HuH-7.5 (cell line): ENCODE measurements at regions not wholly inside any gene's neighbourhood (a gene's known extent, or its start where the extent isn't known, plus 50 kb on each side); places are given as distances from the start of the nearest gene placed in this dataset.
A peak's percentile ranks its signal among the peaks of the same experiment; 100 is the strongest.
"Not testable (repeated sequence)": the region's sequence is repeated elsewhere in the genome, so short reads cannot be mapped to it uniquely, and the experiment has no call there.

Experiments used
- DNase-seq: peaks from one replicate; pipeline ENCODE4 v3.0.0; 2011; ENCODE audit warnings: low spot score

DNA sequence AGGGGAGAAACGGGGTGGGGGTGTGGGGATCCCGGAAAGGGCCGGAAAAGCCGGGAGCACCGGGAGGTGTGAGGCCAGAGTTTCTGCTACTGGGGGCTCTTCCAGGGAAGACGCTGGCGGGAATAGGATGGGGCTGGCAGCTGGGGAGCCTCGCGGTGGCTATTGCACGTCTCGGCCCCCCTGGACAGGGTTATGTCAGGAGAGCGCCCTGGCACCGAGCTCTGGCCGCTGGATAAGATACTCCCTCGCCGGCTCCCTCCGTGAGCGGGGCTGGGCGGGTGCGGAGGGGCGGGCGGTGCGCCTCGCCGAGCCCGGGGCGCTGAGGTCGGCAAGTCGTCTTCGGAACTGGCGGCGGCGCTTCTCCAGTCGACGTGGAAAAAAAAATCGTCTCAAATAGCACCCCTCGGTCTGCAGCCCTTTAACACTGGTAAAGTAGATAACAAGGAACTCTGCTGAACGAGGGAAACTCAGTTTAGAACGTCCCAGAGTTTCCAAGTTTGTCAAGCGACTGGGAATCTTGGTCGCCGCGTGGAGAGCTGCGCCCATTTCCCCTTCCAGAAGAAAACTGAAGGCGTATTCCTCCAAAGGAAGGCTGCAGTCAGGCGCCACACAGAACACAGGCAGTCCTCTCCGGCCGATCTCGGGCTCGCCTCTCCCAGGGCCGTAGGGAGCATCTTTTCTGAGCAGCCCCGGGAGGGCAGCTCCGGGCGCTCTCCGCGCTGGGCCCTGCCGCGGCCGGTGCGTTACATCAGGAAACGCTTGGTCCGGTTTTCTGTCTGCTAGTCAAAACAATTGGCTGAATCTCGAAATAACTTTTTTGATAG, 115.1 kb downstream of the KCNRG start:
- peak; percentile 65 for DNase-seq

DNA sequence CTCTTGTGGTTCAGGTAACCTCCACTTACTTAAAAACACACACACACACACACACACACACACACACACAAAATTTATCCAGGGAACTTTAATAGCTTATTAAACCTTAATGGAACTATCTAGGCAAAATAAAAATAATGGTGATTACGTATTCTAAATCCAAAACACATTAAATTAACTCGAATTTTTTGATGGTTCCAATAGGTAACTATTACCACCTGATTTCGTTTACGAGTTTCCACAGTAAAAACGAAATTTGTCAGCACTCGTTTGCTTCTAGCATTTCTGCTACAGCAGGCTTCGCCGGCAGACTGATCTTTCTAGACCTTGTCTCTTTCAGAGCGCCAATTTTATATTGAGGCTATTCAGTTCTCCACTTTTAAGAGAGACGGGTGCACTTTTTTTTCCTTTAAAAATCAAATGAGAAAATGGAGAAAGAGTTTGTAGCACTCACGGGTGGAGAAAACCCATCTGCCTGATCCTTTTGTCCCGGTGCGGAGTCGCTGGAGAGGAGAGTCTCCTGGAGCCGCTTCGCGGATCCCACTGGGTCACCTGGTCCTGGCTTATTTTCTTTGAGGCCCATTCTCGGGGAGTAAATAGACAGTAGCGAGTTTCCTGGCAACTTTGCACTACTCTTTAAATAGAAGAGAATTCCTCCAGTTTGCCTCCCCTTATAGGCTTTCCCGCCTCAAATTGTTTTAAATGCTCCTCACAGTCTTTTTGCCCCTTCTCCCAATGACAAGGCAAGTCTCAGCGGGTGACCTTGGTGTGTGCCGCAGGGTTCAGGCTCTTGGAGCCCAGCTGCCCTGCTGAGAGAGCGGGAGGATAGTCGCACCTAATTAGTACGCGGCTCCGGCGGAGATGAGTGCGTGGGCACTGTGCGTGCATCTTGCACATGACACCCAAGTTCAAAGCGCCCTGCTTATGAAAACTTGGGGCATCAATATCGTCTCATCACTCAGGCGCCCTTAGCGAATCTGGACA, 117.0 kb downstream of the KCNRG start:
- no peak for DNase-seq

DNA sequence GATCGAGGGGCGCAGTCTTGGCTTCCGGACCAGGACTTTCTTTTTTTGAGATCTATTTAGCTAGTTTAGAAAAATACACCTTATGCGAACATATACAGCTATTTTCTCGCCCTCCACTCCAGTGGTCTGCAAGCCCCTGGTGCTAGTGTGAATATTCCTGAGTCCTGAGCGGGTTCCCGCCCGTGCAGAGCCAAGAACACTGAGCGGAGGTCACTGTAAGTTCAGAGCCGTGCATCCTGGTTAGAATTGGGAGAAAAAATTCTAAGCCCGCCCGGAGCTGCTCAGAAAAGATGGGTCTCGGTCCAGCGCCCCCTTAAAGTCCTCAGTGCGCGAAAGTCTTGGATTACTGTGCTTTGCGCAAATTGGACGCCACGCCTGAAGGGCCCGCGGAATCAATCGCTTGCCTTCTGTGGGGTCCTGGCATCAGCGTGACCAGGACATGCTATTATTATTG, 117.7 kb downstream of the KCNRG start:
- no peak for DNase-seq

DNA sequence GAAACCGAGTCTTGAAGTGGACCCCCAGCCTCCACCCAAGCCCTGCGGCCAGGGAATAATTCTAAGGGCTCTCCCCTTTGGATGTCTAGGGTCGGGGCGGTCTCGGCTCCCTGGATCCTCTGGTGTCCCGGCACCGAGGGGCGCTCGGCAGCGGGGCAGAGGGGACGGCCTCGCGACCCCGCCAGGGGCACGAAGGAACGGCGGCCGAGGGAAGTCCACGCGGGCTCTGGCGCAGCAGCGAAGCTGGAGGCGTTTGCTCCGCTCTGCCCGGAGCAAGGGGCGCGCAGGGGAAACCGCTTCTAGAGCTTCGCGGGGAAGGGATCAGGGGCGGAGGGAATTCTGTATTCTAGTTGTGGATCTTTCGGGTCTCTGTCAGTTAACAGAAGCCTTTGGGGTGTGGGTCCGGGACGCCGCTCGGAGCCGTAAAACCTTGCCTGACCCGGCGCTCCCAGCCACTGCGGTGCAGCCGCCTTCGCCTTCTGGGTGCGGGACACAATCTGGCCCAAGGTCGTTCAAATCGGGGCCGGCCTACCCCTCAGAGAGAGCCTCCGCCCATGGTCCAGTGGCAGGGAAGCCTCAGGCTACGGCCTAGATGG, 118.2 kb downstream of the KCNRG start:
- DNase-seq, result no peak

DNA sequence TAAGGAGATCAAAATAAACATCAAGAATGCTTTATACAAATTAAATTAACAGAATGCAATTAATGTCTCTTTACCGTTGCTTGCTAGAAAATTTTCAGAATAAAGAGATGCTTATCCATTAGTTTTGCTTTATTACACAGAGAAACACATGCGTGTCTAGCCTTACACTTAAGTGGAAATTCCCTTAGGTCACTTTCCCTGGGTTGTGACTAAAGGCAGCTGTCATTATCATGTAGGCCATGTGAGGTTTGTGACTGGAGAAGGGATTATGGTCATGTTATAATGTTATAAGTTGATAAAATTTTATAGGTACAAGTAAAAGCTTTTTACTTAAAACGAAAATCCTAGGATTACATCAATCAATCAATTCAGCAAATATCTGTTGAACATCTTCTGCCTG, 121.0 kb downstream of the KCNRG start:
- DNase-seq, result no peak

DNA sequence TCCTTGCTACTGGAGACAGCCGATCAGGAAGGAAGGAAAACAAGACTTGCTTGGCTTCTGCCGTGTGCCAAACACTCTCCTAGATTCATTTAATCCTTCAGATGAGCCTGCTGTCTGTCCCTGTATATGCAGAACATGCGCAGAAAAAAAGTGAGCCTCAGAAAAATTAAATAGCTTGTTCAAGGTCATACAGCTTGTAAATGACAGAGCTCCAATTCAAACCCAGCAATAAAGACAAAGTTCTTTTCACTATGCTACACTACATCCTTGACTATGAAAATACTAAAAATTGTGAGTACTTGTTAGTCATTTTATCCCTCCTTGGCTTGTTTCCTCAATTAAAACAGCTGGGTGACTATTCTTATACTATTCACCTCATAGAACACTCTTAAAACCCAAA, 121.4 kb downstream of the KCNRG start:
- DNase-seq, result no peak

DNA sequence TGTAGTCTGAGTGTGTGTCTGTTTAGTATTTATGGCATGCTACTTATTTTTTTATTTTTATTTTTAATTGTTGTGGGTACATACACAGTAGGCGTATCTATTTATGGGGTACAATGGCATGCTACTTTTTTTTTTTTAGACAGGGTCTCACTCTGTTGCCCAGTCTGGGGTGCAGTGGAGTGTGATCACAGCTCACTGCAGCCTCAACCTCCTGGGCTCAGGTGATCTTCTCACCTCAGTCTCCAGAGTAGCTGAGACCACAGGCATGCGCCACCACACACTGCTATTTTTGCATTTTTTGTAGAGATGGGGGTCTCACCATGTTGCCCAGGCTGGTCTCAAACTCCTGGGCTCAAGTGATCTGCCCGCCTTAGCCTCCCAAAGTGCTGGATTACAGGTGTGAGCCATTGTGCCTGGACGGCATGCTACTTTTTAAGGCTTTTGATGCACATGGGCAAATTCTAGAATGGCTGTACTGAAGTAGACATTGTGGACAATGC, 124.2 kb downstream of the KCNRG start:
- DNase-seq, result not testable (repeated sequence)

DNA sequence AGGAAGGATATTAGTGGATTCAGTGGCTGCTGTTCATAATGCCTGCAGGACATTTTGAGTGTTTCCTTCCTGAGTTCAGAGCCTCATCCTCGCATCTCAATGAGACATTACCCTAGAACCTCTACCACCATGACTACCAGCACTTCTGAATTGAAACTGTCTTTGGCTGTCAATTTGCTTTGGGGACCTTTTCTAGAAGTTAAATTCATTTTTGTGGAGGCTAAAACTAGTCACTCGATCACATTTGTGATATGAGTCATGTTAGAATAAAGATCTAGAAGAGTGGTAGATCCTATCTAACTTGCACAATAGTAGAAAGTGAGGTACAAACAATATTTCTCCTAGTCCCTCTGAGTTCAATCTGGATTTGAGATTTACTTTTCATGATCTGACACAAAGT, 124.9 kb downstream of the KCNRG start:
- DNase-seq, result no peak

DNA sequence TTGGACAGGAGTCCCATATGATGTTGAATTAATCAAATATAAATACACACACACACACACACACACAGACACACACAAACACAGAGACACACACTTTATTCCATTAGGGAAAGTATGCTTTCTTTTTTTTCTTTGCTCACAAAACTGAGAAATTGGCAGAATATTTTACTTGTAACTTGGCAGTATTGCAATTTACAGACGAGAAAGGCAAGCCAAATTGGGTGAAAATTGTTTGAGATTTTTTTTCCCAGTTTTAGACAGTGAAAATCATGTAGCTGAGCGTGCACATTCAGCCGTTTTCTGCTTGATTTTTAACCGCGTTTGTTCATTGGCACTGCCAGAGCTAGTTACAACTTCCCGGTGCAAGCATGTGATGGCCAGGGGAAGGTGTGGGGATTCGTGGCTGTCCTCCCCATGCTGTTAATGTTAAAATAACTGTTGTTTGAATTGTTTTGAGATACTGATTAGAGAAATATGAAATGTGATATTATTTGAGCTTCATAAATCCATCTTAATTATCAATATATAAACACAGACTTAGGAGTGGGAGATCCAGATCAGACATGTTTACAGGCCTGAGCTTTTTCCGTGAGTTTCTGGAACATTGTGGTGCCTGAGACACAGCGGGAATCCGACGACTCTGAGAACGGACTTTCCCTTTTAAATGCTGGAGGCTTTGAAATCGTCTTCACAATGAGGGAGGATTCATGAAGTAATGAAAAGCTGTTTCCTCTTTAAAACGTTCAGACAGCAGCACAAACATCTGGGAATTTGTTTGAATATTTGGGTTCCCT, 125.5 kb downstream of the KCNRG start:
- DNase-seq, result no peak

DNA sequence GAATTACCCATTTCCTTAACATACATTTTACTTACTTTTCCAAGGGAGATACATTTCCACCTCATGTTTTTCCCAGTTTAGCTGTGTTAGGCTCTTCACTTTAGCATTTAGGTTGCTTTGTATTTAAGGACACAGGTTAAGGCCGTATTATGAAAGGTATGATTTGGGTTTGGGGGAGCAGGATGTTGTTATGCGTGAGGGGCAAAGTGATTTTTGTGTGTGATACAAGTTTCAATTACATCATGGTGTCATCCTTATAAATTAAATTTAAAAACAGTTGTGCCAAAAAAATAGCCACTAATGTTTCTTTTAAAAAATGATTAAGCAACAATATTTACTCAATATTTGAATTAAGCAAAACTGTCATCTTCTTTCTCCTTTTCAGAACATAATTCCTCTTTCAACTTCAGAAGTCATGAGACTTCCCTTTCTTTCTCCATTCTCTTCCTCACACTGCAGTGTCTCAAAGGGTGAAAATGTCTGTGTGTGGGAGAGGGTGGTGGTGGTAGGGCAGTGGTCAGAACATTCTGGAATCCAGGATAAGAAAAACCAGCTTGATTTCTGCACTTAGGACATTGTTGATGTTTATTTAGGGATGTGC, 126.2 kb downstream of the KCNRG start:
- DNase-seq, result no peak

DNA sequence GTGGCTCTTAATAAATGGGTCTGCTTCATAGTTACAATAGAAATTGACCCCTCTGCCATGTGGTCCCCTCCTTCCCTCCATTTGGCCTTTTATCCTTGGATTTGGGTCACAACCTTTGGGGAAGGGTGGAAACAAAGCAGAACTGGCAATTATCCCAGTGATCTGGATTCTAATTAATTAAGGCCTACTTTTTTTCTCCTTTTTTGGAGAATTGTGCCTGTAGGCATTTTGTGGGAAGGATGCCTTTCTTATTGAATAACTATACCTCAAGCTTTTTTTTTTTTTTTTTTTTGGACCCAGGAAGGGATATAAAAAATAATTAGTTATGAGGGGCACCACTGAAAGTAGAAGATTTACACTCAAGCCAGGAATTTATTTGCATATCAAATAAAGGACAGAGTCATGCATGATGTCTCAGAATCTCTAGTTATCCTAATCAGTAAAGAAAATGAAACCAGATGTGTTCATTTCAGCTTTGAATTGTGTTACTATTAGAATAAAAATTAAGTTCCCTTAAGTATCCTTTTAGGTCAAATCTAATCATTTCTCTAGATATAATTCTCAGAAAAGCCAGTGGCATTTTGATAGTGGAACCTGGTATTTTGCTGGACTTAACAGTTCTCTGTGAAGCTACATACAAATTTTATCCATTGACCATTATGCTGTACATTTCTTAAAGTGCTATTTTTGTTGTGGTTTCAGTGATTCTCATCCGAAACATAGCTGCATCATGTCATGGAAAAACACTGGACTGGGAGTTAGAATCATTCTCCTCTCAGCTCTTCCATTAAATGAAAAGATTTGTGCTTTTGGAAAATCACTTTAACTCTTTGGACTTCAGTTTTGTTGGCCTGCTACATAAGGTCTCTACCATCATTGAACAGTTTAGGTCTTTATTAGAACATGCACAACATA, 129.3 kb downstream of the KCNRG start:
- no peak for DNase-seq

DNA sequence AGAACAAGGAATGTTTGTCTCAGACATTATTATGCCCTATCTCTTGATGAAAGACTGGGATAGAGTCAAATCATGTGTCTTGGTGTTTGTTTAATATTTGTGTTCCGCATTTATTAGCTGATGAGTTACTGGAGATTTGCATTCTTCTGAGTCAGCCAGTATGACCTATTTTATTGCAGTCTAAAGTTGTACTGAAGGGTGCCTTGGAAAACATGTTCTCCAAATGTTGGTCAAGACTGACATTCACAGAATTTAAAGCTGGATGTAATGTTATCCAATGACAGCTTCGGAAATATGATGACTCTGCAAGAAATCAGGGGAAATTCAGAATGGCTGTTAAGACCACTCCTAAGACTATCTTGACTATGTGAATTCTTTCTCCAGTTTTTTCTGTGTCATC, 134.0 kb downstream of the KCNRG start:
- no peak for DNase-seq

DNA sequence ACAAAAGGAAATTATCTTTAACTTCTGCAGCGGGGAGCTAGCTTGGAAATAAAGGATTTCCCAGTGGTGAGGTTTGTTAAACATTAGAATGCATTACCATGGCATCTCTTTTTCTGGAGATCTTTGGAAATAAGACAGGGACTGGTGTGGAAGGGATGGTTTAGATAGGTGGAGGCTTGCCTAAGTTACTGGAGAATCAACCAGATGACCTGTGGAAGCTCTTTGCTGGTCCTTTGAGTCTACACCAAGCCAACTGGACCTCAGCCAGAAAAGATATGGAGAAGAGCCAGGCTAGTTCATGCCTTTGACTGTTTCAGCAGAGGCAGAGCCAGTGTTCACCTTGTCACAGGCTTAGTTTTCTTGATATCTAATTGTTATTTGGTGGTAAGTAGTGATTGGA, 134.7 kb downstream of the KCNRG start:
- DNase-seq, result no peak

DNA sequence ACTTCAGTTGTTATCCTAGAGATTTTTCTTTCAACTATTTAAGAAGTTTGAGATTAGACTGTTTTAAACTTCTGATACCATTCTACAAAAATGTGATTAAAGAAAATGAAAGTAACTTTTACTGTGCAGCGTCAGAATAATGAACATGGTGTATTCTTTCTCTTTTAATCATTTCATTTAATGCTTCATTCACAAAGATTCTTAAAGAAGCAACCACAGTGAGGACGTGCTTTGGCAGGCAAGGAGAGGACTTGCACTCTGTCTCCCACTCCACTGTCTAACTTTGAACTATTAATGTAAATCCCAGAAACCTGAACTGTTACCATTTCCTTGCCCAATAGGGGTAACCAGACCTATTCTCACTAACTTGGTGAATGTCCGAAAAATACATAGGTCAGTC, 137.0 kb downstream of the KCNRG start:
- no peak for DNase-seq

DNA sequence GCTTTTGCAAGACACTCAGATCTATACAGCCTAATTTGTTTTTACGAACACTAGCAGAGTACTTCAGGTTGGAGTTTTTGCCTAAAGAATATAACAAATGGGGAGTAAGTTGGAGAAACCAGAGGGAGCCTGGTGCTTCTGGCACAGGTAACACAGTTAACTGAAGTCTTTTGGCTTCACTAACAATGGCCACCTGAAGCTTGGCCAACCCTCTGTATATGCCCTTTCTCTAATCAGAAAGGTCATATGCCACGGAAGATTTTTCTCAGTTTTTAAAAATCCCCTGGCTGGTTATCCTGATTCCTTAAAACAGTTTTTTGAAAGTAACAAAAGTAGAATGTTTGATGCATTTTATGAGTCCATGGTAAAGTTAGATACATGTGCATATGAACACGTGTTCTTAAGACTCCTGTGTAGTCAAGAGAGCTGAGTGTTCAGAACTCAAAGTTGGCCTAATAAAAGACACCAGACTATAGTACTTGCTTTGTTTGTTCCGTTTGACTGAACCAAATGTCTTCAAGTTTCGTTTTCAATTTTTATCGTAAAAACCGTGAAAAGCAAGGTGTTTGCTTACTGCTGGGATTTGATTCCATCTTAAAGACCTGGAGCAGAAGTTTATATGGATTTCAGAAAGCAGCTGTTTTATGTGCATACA, 137.5 kb downstream of the KCNRG start:
- no peak for DNase-seq

DNA sequence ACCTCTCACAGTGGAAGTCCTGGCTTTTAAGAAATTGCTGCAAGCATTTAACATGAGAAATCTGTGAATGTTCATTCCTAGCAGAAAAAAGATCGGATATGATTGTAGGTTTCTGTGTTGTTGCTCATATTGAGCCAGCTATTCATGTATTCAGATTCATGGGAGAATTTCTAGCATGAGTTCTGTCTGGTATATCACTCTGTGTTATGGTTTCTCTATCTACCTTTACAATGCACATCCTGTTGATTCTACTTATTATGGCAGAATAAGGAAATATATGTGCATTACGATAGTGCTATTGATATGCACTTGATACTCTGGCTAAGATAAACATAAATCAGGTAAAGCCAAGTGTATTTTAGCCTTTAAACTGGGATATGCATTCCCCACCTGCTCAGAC, 138.2 kb downstream of the KCNRG start:
- DNase-seq, result no peak

DNA sequence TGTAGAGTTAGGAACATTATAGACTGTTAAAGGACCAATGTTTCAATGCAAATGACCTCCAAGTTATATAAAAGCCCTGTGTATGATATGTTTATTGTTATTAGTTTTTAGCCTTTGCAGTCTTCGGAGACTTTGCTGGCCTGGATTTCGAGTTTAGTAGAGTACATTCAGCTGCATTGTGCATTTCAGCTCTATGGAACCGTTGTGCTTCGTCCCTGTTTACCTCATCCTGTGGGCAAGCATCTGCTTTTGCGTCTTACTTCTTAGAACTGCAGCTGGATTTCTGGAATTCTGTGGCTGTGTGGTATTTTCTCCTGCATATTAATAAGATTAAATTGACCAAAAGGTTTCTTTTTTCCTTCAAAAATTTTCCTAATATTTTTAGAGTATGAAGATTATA, 138.6 kb downstream of the KCNRG start:
- no peak for DNase-seq

DNA sequence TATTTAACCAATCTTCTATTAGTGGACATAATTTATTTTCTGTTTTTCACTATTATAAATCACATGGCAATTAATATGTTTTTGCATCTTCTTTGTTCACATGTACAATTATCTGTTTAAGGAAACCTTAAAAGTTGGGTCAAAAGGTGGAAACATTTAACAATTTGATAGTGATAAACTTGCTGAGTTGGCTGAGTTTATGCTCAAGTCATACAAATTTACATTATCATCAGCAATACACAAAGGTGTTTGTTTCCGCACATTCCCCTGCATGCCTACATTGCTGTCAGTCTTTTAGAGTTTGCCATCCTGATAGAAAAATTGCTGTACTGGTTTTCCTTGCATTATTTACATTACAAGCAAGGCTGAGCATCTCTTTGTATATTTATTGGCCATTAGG, 139.5 kb downstream of the KCNRG start:
- DNase-seq, result no peak

DNA sequence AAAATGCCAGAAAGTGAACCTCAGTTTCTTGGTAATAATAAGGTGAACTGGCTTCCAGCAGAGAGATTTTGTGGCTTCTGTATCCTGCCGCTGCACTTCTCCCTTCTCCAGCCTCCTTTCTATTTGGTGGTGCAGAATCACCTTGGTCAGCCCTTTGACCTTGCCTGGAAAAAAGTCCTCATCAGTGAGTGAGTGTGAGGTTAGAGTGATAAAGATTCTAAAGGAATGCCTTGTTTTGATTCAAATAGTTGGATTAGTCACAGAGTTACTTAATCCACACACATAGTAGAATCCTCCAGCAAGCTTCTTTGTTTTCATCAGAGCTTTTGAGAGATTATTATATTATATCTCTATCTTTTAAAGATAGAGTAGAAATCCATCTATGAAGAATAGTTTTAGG, 140.9 kb downstream of the KCNRG start:
- DNase-seq, result no peak
